ENCODE measurements at regions not wholly inside any gene's neighbourhood (a gene's known extent, or its start where the extent isn't known, plus 50 kb on each side); places are given as distances from the start of the nearest gene placed in this dataset.
"Not testable (repeated sequence)": the region's sequence is repeated elsewhere in the genome, so short reads cannot be mapped to it uniquely, and the experiment has no call there.

DNA sequence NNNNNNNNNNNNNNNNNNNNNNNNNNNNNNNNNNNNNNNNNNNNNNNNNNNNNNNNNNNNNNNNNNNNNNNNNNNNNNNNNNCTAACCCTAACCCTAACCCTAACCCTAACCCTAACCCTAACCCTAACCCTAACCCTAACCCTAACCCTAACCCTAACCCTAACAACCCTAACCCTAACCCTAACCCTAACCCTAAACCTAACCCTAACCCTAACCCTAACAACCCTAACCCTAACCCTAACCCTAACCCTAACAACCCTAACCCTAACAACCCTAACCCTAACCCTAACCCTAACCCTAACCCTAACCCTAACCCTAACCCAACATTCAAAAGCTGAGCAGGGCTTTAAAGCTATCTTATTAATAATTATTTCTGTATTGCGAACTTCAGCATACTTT is 182.5 kb upstream of the FAM20C start:
- not testable (repeated sequence) for DNase-seq

- not testable (repeated sequence) for DNase-seq
Measured at GRCh38 chr7:32565-33280, 159.6 kb upstream of the FAM20C start.

DNA sequence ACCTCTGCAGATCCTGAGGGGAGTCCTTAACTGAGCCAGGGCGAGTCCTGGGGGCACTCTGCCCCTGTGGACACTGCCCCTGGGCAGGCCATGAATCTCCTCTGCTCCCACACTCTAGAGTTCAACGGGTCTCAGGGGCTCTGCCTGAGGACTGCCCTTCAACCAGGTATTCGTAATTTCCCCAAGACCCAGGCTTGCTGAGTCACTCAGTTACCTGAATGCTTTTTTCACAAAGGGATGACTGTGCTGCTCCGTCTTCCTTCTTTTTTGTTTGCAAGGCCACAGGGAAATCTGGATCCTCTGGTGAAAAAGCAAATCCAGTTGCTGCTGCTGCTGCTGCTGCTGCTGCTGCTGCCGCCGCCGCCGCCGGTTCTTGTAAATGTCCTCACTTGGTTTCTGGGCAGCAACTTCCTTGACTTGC is 157.2 kb upstream of the FAM20C start:
- DNase-seq: not testable (repeated sequence)

DNA sequence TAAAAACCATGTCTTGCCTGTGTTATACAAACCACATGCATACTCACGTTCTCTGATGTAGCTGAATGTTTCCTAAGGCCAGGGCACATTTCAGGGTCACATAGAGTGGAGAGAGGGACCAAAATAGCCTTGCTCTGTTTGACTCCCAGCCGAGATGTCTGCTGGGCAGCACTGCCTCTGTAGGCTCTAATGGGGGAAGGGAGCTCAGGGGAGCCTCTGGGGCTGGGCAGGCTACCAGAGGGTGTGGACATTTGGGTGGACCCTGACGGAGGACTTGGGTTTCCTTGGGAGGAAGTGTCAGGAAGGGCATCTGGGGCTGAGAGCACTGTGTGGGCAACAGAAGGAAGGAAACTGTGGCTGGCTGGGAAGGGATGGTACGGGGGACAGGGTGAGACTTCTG is 155.8 kb upstream of the FAM20C start:
- not testable (repeated sequence) for DNase-seq

GRCh38 chr7:37656-38055 is 154.7 kb upstream of the FAM20C start:
- DNase-seq: not testable (repeated sequence)

DNA sequence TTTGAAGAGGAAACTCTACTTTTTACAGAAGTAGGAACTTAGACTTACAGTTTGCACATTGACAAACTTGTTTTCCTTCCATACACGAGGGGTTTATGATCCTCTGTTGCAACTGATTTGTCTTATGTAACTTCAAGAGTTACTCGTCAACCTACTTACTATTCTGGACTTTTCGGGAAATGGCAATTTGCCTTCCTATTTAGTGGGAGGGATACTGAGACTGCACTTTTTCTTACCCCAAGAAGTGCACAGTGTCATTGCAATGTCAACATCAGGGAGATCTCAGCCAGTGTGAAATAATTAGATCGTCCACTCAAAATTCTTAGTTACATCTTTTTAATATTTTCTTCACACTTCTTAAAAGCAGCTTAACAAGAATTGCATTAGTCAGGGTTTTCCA is 153.9 kb upstream of the FAM20C start:
- DNase-seq: not testable (repeated sequence)

GRCh38 chr7:39984-40740 is 152.2 kb upstream of the FAM20C start:
- DNase-seq: not testable (repeated sequence)

DNA sequence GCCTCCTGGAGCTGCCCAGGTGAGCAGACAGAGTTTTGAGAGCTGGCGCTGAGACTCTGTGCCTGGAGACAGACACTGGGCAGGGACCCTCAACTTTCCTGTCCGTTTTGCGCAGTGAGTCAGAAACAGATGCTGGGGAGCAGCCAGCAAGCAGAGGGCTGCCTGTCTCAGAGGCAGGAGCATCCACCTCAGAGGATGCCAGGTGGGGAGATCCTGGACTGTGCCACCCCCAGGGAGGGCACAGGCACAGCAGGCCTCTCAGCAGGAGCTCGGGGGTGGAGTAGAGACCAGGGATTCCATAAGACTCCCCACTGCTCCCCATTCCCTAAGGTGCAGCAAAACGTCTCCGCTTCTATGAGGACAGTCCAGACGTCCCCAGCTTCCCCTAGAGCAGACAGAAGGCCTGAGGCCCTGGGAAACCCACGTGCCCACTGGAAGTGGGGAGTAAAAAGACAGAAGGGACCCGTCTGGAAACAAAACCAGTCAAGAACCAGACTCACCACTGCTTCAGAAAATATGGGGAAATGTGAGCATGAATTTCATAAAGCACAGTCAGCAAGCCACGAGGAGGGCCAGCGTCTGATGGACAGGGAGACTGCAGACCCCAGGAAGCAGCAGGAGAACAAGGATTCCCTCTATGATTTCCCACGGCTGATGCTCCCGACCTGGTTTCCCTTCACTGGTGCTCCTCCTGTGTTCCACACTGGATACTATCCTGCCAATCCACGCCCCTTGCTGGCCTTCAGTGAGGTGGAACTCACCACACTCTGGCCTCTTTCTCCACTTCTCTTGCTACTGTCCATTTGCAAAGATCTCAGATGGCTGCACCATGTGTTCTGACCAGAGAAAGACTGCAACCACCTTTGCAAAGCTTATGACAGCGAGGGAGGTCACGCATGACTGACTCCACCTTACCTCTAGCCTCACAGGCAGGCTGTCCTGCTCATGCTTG is 151.3 kb upstream of the FAM20C start:
- no peak for DNase-seq

- DNase-seq: no peak
Measured at GRCh38 chr7:41917-42565, 150.3 kb upstream of the FAM20C start.

DNA sequence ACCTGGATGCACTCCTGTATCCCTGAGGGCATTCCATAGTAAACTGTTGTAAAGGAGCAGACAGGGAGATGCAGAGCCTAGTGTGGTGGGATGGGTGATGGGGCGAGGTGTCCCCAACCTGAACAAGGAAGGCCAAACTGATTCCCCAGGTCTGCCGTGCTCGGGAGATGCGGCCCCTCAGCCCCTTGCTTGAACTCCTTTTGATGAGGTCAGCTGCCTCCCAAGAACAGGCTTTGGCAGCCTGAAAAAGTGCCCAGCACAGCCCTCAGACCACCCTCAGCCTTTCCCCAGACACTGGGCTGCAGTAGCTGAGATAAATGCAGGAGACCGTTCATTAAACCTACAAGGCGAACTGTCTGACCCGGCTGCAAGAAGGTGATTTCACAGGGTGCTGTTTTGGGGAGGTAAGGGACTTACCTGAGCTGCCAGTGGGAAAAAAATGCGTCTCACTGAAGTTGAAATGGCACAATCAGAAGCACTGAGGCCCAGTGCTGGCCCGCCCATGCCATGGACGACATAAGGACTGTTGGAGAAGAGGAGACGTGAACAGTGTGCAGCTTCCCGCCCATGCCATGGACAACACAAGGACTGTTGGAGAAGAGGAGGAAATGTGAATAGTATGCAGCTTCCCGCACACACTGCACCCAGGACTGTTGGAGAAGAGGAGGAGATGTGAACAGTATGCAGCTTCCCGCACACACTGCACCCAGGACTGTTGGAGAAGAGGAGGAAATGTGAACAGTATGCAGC is 148.4 kb upstream of the FAM20C start:
- DNase-seq: no peak

DNA sequence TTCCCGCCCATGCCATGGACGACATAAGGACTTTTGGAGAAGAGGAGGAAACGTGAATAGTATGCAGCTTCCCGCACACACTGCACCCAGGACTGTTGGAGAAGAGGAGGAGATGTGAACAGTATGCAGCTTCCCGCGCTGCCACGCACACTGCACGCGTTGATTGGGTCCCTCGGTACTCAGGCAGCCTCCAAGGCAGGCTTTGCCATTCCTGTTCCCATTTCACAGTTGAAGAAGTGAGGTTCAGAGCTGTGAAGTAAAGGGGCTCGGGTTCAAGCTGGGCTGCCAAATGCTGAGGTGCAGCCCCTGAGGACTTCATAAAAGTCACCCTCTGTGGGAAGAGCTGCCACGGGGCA is 147.9 kb upstream of the FAM20C start:
- no peak for DNase-seq

GRCh38 chr7:45106-46090 is 147.0 kb upstream of the FAM20C start:
- DNase-seq: peak; percentile 48

DNA sequence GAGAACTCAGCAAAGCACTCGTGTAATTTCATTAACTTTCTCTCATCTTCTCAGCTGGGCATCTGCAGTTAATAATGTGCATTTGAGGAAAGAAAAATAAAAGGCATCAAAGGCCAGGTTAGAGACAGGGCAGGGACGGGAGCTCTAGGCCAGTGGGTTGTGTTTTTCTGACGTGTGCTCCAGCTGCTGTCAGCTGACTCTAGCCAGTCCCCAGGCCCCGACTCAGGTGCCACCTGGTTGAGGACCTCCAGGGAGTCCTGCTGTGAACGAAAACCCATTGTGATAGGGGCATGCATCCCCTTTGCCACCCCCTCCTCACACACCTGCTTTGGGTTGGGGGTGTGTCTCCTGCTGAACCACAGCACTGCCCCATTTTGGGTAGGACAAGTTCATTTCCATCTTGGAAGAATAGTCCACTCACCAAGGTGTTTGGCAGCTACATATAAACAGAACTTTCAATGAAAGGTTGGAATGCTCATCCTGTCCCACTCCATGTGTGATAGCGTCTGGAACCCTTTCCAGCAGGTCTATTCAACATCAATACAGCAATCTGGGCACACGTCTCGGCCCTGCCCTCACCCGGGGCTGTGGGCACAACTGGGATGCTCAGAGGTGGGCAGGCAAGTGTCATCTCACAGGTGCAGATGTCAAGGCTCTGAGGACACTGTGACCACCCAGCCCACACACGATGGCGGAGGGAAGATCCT is 146.1 kb upstream of the FAM20C start:
- DNase-seq: no peak

- DNase-seq: no peak
Measured at GRCh38 chr7:46830-47140, 145.6 kb upstream of the FAM20C start.

DNA sequence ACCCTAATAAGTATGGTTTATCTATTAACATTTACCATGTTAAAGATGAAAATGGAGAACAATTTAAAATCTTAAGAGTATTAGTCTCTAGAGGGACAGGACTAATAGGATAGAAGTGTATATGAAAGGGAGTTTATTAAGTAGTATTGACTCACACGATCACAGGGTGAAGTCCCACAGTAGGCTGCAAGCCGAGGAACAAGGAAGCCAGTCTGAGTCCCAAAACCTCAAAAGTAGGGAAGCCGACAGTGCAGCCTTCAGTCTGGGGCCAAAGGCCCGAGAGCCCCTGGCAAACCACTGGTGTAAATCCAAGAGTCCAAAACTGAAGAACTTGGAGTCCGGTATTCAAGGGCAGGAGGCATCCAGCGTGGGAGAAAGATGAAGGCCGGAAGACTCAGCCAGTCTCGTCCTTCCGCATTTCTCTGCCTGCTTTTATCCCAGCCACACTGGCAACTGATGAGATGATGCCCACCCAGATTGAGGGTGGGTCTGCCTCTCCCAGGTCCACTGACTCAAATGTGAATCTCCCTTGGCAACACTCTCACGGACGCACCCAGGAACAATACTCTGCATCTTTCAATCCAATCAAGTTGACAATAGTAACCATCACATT is 140.8 kb upstream of the FAM20C start:
- no peak for DNase-seq

DNA sequence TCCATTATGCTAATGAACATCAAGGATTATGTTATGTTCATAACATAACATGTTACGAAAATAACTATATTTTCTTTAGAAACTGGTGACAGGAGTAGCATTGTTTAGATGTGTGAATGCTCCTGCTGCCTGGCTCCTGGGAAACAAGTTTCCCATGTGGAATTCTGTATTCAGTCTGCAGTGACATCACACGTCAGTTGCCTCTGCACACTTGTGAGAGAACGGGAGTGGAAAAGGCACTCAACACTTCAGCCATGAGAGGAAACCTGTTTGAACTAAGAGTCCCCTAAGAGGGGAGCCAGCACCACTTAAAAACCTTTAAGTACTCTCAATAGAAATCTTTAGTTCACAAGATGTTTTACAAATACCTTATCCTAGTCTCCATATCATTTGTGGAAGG is 140.3 kb upstream of the FAM20C start:
- no peak for DNase-seq

GRCh38 chr7:53531-53930 is 138.8 kb upstream of the FAM20C start:
- DNase-seq: no peak

- DNase-seq: no peak
Measured at GRCh38 chr7:54615-55014, 137.8 kb upstream of the FAM20C start.

DNA sequence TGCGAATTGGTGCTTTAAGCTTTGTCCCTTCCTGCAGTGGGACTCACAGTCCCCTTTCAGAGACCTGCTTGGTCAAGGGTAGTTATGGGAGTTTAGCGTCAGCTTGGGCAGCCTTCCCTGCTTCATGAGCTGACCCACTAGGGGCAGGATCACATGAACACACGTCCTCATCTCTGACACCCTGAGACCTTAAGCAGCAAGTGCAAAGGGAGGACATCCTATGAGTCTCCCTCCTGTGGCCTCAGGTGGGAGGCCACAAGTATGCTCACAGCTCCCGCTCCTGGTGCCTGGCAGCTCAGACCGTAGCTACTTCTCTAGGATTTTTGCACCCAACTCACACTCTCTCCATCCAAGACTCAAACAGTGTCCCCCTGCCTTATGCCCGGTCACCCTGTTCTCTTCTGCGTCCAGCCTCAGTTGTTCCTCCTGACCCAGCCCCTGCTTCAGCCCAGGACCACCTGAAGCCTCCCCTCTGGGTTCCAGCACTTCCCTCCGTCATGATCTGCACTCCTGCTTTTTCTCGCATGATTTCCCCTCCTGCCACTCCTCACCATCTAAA is 136.6 kb upstream of the FAM20C start:
- no peak for DNase-seq

Data from activated CD8-positive, alpha-beta memory T cell treated with anti-CD3 and anti-CD28 coated beads, Interleukin-2, amount 50 U/mL, for 48 hours (primary cell).